Middle frontal gyrus (tissue), 1 donor: ENCODE measurements at regions not wholly inside any gene's neighbourhood (a gene's known extent, or its start where the extent isn't known, plus 50 kb on each side); places are given as distances from the start of the nearest gene placed in this dataset.
"Not testable (repeated sequence)": the region's sequence is repeated elsewhere in the genome, so short reads cannot be mapped to it uniquely, and the experiment has no call there.

Source experiments
- DNase-seq: peaks from one replicate; pipeline ENCODE4 v3.0.0-alpha.2; 2015; ENCODE audit warnings: low spot score; ENCODE audit errors: extremely low spot score

DNA sequence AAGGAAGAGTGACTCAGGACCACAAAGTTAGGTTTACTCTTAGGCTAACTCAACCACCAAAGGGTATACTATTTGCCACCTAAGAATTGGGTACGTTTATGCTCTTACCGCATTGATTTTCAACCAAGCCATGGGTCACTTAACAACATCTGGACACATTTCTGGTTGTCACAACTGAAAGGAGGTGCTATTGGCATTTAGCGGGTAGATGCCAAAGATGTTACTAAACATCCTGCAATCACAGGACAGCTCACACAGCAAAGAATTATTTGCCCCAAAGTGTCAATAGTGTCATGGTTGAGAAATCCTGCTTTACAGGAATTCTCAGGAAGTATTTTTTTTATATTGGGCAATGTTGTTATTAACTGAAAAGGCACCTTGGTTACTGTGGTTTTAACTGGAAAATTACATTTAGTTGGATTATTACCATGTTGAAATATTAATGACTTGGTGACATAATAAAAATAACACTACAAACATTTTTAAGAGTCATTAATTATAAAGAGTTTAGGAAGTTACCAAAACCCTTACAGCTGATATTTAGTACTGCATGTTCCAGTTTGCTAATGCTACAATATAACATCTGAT lies 185.0 kb upstream of the TMEM196 start:
- DNase-seq = no peak

DNA sequence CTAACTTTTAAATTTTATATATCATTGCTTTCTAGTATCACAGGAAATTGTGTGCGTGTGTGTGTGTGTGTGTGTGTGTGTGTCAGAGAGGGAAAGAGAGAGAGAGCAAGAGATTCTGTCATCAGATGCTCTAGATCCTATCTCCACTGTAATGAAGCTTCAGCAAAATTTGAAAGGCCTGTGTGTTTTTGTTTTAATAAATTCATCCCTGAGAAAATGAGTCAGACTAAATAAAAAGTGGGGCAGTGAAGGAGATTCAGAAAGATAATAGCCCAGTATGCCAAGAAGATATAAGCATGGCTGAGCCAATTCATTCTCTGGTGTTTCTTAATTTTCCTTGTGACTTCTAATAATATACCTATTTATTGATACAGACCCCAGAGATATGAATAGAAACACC lies 184.2 kb upstream of the TMEM196 start:
- no peak for DNase-seq

DNA sequence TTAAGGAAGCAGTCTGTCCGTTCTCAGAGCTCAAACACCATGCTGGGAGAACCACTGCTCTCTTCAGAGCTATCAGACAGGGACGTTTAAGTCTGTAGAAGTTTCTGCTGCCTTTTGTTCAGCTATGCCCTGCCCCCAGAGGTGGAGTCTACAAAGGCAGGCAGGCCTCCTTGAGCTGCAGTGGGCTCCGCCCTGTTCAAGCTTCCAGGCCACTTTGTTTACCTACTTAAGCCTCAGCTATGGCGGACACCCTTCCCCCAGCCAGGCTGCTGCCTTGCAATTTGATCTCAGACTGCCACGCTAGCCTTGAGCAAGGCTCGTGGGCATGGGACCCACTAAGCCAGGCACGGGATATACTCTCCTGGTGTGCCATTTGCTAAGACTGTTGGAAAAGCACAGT lies 180.7 kb upstream of the TMEM196 start:
- not testable (repeated sequence) for DNase-seq

DNA sequence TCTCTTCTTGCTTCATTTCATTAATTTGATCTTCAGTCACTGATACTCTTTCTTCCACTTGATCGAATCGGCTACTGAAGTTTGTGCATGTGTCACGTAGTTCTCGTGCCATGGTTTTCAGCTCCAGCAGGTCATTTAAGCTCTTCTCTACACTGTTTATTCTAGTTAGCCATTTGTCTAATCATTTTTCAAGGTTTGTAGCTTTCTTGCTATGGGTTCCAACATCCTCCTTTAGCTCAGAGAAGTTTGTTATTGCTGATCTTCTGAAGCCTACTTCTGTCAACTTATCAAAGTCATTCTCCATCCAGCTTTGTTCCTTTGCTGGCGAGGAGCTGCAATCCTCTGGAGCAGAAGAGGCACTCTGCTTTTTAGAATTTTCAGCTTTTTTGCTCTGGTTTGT lies 180.0 kb upstream of the TMEM196 start:
- DNase-seq = not testable (repeated sequence)

DNA sequence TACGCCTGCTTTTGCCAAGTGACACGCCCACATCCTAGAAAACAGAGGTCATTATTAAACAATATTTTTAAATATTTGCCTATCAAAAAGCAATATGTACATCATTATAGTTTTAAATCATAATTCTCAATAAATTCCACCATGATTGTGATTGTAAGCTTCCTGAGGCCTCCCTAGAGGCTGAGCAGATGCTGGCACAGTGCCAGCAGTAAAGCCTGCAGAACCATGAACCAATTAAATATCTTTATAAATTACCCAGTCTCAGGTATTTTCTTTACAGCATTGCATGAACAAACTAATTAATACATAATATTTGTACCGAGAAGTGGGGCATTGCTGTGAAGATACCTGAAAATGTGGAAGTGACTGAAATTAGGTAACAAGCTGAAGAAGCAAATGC lies 174.7 kb upstream of the TMEM196 start:
- no peak for DNase-seq

DNA sequence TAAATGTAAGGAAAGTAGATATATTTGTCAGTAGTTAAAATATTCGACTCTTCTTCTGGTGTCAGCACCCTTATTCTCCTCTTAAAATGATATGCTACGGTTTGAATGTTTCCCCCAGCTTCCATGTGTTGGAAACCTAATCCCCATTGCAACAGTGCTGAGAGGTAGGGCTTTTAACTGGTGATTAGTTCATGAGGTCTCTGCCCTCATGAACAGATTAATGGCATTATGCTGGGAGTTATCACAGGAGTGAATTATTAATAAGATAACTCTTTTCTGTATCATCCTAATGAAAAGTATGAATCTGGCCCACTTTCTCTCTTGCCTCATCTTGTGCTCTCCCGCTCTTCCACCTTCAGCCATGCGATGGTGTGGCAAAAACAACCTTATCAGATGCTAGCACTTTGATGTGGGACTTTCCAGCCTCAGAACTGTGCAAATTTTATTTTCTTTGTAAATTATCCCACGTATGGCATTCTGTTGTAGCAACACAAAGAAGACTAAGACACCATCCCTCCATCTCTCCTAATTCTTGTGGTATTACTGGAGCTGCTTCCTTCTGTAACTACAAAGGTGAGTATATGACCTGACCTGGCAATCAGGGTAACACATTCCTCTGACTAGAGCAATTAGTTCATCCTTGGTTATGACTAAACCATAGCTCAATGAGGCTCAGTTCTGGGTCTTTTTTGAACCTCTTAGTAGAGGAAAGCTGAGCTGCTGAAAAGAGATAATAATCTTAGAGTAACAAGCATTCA lies 171.1 kb upstream of the TMEM196 start:
- DNase-seq = no peak

DNA sequence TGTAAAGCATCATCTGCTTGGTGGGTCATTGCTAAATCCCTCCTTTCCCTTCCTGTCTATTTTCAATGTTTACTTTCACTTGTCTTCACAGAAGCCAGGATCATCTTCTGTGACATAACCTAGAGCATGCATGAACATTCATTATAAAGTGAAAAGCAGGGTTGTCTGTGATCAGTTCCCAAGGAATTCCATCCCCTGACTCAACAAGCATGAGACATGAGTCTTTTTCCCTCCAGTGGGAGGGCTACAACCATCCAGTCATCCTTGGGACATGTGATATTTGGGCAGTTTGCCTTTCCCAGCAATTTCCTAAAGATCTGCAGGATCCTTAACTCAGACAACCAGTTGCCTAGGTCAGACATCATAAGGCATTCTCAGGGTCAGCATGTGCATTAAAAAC lies 166.3 kb upstream of the TMEM196 start:
- DNase-seq = no peak

DNA sequence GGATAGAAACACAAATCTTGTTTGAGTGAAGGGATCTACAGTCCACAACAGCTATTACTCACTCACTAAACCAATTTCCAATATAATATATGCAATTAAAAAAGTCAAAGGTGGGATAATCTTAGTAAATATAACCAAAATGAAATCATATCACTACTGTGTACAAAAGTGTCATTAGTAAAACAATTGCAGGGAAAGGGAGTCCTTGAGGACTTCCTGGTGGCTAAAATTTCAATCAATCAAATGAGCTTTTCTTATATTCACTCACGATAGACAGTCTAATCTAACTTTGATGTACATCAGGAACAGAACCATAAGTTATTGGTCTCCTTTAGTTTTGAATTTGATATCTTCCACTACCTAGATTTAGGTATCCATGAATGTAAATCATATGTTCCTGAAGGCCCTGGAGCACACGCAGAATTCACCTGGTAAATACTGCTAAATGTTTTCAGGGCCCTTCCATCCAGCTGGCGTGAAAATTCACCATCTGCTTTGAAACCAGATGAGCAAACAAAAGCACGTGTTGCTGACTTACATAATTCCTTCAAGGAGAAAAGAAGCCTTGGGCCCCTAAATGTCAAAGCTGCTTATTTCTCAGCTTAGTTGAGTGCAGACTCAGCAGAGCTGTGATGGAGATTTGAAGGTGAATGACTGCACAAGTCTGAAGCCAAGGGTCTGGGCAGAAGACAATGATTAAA lies 159.3 kb upstream of the TMEM196 start:
- DNase-seq = no peak

DNA sequence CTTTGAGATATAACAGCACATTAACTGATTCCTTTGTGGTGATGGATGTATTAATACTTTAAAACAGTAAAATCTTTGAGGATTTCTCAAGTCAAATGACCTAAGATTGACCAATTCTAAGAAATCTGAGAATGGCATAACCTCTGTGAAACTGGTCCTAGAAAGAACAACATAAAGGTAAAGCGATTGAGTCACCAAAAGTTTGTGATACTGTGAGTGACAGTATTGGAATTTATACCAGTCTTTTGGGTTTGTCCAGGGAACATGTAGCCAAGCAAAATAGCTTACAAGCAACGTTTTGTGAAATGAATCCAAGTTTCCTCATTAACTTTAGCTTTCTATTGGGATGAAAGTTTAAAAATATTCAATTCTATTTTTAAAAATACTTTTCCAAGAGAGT lies 157.4 kb upstream of the TMEM196 start:
- no peak for DNase-seq

DNA sequence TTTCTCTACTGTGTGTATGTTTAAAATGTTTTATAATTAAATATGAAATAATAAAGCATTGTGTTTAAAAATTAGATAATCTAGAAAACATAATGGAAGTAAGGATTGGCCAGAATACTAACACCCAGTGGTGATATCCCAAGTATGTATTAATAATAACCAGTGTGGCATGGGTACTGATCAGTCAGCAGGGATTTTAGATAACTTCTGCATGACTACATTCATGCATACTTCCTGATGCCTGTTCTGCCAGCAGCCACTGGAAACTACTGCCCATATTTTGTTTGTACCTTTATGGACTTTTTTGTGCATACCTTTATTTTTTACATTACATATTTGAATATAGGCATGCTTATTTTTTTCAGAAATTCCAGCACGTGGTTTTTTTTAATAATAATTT lies 156.6 kb upstream of the TMEM196 start:
- no peak for DNase-seq

DNA sequence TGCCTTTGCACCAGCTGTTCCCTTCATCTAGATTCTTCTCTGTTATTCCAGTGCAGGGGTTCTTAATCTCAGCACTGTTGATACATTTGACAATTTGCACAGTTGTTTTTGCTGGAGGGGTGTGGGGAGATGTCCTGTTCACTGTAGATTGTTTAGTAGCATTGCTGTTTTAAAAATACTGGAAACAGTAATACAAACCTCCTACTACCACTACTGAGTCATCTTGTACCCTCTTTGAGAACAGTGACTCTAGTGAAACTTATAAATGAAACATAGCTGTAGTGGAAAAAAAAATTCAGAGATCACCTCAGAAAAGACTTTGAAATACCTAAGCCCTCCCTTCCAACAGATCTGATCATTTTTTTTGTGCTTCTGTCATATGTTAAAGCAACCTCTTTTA lies 154.8 kb upstream of the TMEM196 start:
- no peak for DNase-seq

DNA sequence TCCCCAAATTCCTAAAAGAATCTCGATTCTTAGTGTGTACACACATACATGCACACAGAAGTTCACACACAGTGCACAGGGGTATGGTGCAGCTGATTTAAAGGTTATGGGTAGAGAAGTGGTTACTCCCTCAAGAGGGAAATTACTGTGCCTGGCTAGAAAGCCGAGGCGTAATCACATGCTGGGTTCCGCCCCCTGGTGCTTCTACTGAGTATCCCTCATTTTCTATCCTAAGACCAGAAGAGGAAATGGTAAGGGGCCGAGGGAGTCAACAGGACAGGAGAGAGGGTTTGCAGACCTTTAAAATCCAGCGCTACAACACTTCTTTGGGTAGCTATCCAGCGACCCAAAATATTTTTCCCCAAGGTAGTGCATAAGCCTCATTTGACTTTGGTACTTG lies 147.3 kb upstream of the TMEM196 start:
- DNase-seq = no peak

DNA sequence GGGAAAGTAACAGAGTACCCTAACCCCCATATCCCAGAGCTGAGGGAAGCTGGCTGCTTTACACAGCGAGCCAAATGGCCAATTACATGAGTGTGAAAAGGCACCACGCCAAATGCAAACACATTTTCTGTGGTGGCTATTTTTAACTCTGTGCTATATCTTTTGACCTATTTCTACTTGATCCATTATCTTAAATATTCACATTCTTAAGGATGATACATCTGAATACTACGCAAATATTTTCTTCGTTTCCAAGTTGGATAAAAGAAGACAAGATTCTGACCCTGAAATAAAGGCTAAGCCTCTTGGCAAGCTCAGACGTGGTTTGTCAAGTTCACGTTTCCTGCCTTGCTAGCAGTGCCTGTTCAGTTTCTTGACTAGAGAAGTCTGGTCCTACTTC lies 146.7 kb upstream of the TMEM196 start:
- DNase-seq = no peak

DNA sequence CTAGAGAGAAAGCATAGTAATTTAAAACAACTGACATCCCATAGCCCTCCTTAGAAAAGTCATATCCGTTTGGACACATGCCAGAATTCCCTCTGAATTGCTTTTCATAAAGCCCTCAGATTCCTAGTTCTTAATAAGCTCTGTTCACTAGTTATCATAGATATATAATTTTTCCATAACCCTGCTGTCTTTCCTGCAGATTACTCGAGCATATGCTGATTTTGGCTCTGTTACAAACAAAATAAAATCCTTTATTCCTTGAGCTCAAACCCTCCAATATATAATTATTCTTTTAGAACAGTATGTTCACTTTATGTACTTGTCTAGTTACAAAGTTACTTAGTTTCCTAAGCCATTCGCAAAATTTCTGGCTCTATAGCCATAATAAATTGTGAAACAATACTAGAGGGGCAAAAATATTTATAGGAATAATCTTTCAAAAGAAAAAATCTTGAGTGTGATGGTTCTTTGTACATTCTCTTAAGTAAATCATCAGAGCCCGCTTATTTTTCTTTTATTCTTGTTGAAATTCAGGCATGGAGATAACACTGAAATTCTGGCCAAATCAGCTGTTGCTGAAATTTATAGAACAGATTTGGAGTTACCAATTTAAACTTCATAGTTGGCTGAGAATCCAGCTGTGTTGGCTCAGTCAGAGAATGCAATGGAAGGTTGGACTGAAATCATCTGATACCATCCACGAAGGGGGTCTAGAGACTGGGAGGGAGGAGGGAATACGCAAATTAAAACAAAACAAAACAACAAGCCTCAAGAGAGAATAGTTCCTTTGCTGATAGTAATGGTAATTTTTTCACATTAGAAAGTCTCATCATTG lies 146.1 kb upstream of the TMEM196 start:
- no peak for DNase-seq

DNA sequence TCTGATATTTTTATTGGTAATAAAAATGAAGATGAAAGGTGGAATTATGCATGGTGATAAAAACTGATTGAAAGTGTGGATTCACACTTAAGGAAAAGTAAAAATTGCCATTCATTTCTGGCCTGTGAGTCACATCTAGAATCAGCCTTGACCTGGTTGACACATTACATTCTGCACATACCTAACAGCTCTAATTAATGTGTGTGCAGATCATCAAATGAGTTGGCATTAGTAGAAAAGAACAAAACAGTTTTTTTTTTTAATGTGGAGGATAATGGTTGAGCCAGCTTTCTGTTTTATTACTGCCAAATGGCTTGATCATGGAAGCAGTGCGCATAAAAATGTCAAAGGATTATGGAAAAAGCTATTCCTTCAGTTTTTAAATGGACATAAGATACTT lies 142.6 kb upstream of the TMEM196 start:
- no peak for DNase-seq

DNA sequence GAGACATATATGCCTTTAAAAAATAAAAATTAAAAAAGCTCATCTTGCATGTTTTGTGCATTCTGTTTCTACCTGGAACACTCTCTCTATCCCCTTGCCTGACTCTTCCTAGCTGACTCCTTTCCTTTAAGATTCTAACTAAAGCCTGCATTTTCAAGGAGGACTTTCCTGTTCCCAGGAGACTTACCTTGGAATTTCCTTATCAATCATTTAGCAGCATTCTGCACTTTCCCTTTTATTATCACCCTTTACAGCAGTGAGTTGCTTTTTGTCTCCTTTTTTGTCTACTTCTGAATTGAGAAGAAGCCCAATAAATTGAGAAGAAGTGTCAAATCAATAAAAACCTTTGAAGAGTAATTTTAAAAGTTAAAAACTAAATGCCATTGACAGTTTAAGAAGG lies 142.2 kb upstream of the TMEM196 start:
- no peak for DNase-seq

DNA sequence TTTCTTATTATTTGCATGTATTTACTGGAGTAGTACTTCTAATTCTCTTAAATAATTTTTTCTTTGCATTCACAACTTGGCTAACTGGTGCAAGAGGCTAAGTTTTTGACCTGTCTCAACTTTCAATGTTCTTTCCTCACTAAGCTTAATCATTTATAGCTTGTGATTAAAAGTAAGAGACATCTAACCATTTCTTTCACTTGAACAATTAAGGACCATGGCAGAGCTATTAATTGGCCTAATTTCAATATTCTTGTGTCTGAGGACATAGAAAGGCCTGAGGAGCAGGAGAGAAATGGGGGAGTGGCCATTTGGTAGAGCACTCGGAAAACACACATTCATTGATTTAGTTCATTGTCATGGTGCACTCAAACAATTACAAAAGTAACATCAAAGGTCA lies 141.4 kb upstream of the TMEM196 start:
- DNase-seq = no peak

DNA sequence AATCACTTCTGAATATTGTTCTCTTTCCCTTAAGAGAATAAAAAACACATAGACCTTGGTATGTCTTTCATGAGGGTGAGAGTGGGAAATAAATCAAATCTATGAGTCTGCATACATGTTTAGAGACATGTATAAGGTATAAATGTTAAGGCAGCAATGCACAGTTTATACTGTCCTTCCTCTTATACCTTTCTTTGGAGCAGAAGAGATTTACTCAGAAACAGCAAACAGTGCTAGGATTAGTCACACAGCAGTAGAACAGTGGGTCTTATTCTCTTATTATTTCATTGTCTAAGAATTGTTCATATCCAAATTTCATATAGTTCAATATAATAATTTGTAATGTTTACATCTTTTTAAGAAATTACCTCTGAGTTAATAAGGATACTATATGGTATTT lies 126.7 kb upstream of the TMEM196 start:
- DNase-seq = no peak

DNA sequence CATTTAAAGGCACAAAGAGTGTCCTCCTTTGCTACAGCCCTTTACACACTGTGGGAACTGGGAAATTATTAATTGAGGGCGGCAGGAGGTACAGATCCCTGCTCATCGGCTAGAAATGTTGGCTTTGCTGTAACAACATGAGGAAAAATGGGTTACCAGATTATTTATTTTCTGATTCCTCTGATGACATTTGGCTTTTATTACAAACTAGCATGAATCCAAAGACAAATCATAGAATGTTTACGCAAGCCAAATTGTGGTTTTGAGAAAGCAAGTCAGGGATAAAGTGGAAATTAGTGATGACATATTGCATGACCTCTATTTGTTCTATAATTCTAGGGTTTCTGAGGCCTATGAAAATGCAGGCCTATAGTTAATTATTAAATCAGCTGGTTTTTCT lies 126.1 kb upstream of the TMEM196 start:
- no peak for DNase-seq

DNA sequence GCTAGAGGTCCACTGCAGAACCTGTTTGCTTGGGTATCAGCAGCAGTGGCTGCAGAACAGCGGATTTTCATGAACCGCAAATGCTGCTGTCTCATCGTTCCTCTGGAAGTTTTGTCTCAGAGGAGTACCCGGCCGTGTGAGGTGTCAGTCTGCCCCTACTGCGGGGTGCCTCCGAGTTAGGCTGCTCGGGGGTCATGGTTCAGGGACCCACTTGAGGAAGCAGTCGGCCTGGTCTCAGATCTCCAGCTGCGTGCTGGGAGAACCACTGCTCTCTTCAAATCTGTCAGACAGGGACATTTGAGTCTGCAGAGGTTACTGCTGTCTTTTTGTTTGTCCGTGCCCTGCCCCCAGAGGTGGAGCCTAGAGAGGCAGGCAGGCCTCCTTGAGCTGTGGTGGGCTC lies 109.5 kb upstream of the TMEM196 start:
- DNase-seq = not testable (repeated sequence)

DNA sequence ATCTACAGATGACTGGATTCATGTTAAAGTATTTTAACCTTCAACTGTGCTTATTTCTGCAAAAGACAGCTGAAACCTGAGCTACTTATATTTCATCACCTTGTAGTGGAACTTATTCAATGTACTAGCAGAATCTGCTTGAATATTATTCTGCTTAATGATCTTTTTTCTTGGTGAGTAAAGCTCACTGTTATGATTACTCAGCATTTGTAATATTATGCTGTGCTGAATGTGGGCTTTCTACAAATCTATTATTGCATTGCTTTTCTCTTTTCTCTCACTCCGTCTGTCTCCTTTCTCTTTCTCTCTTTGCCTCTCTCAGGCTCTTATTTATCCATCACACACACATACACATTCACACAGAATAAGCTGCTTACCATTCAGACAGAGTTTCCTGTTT lies 98.7 kb upstream of the TMEM196 start:
- DNase-seq = no peak

DNA sequence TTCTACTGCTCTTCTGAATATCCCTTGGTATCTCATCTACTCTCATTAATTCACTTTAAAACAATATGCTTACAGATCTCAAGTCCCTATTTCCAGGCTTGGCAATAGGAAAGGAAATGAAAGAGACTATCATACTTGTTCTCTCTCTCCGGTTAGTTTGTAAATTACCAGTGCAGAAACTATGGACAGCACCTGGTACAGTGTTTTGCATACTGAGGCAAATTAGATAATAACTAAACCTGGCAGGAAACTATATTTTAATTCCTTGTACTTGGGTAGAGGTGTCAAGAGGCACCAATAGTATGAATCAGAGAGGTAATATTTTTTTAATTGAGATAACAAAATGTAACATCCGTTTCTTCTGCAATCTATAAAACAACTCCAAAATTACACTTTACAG lies 97.7 kb upstream of the TMEM196 start:
- DNase-seq = no peak
